HepG2 (cell line): ENCODE measurements at regions not wholly inside any gene's neighbourhood (a gene's known extent, or its start where the extent isn't known, plus 50 kb on each side); places are given as distances from the start of the nearest gene placed in this dataset.

Source experiments
- ATAC-seq: fragments of 200-7000 bp; cut with Tn5 transposase; 3 replicates; pipeline ENCODE4 v1.9.1; 2020; ENCODE audit warnings: mild to moderate bottlenecking, moderate library complexity
- BruUV-seq: library from RNA; stranded (reverse); fragments of 400-500 nt; replicated peaks from 2 replicates; lab custom pipeline; 2021; lab: Mats Ljungman, UMichigan
- CTCF ChIA-PET: fragments of 300-600 bp; formaldehyde crosslinking; extraction: SDS; loops from one replicate; lab custom pipeline; 2021; ENCODE audit warnings: low total read pairs, inconsistent platforms, low intra/inter-chr PET ratio; lab: Yijun Ruan, JAX
- POLR2A ChIA-PET: fragments of 350-600 bp; sonication (Branson Sonifier 250); formaldehyde crosslinking; loops from one replicate; lab custom pipeline; 2020; ENCODE audit warnings: antibody characterized with exemption, inconsistent platforms; lab: Yijun Ruan, JAX
- DNase-seq: peaks from one replicate; pipeline ENCODE4 v3.0.0-alpha.2; 2015; ENCODE audit warnings: low spot score
- FAIRE-seq: peaks from 3 replicates; lab custom pipeline; 2011; peaks lifted over from hg19 to GRCh38; lab: Jason Lieb, UNC
- H2AFZ ChIP-seq: one replicate; pipeline ENCODE4 v1.6.1; 2011; ENCODE audit warnings: low read length, inconsistent platforms
- H3K27ac ChIP-seq: fragments of 300-600 bp; 3 replicates; pipeline ENCODE4 v1.8.0; 2011; ENCODE audit warnings: mixed run types, mild to moderate bottlenecking, mixed read lengths, low read length, inconsistent platforms; ENCODE audit not compliant: insufficient read depth; ENCODE audit errors: extremely low read length
- H3K27me3 ChIP-seq, 2 experiments: fragments of 200-600 bp in 1 of 2; 2 replicates in 1 of 2; 3 replicates in 1 of 2; pipeline versions ENCODE4 v1.6.0 to v1.8.0; 2011; ENCODE audit warnings: low read length in 2 of 2, mild to moderate bottlenecking in 2 of 2, moderate library complexity in 2 of 2, inconsistent platforms in 1 of 2; ENCODE audit not compliant: insufficient read depth in 2 of 2, control insufficient read depth in 1 of 2
- H3K36me3 ChIP-seq, 2 experiments: fragments of 200-600 bp in 1 of 2; replicated peaks in 1 of 2; 2 replicates in 1 of 2; 3 replicates in 1 of 2; pipeline versions ENCODE4 v1.5.1 to v1.8.0; 2011; ENCODE audit warnings: low read length in 2 of 2, inconsistent platforms in 1 of 2; ENCODE audit not compliant: insufficient read depth in 2 of 2, control insufficient read depth in 1 of 2
- H3K4me1 ChIP-seq: 2 replicates; pipeline ENCODE4 v1.5.1; 2012; ENCODE audit warnings: low read length, inconsistent platforms; ENCODE audit not compliant: insufficient read depth
- H3K4me2 ChIP-seq: 2 replicates; pipeline ENCODE4 v1.6.0; 2011; ENCODE audit warnings: low read depth, low read length, inconsistent platforms
- H3K4me3 ChIP-seq, 3 experiments: fragments of 200-600 bp in 1 of 3; sonication (generic), shearing (Covaris generic) in 1 of 3; replicated peaks in 1 of 3; 2 replicates each; pipeline ENCODE4 v1.5.1; 2011 to 2016; ENCODE audit warnings: low read length in 3 of 3, inconsistent platforms in 2 of 3, low read depth in 2 of 3, mild to moderate bottlenecking in 2 of 3, control low read depth in 1 of 3, mixed read lengths in 1 of 3; ENCODE audit not compliant: insufficient read depth in 1 of 3
- H3K79me2 ChIP-seq: one replicate; pipeline ENCODE4 v1.6.1; 2011; ENCODE audit warnings: low read length, inconsistent platforms; ENCODE audit not compliant: insufficient read depth
- H3K9ac ChIP-seq: 2 replicates; pipeline ENCODE4 v1.6.0; 2011; ENCODE audit warnings: mild to moderate bottlenecking, low read depth, low read length, inconsistent platforms; ENCODE audit not compliant: insufficient read depth
- H3K9me3 ChIP-seq: 2 replicates; pipeline ENCODE4 v1.5.1; 2012; ENCODE audit warnings: mild to moderate bottlenecking, low read length
- H4K20me1 ChIP-seq: 2 replicates; pipeline ENCODE4 v1.6.0; 2011; ENCODE audit warnings: inconsistent platforms, mild to moderate bottlenecking, low read length, moderate library complexity; ENCODE audit not compliant: insufficient read depth
- ELF3 ChIP-seq: IDR thresholded peaks from 2 replicates; pipeline ENCODE4 v1.6.1; 2016; ENCODE audit warnings: missing genetic modification reagents, missing compliant biosample characterization
- FOXA3 ChIP-seq: IDR thresholded peaks from 2 replicates; pipeline ENCODE4 v1.6.1; 2016; ENCODE audit warnings: missing genetic modification reagents, missing compliant biosample characterization
- NFIC ChIP-seq: IDR thresholded peaks from 2 replicates; pipeline ENCODE4 v1.6.1; 2012; ENCODE audit warnings: mild to moderate bottlenecking, low read length, inconsistent platforms
- SAP130 ChIP-seq: IDR thresholded peaks from 2 replicates; pipeline ENCODE4 v1.6.1; 2016; ENCODE audit warnings: low read depth
- TEAD3 ChIP-seq: optimal IDR thresholded peaks from 2 replicates; pipeline ENCODE3; 2016; ENCODE audit warnings: borderline replicate concordance
- ZBTB2 ChIP-seq: sonication (generic); formaldehyde crosslinking; IDR thresholded peaks from 2 replicates; pipeline ENCODE4 v1.8.0; 2022; ENCODE audit warnings: low read depth, missing genetic modification reagents
- ZIK1 ChIP-seq: sonication (generic); formaldehyde crosslinking; IDR thresholded peaks from 2 replicates; pipeline ENCODE4 v1.5.0; 2020; ENCODE audit warnings: mild to moderate bottlenecking, low read depth, missing genetic modification reagents, borderline replicate concordance
- ZKSCAN1 ChIP-seq: fragments of 150-350 bp; IDR thresholded peaks from 2 replicates; pipeline ENCODE4 v1.6.1; 2014; ENCODE audit warnings: low read length
- ZNF609 ChIP-seq: sonication (generic); formaldehyde crosslinking; IDR thresholded peaks from 2 replicates; pipeline ENCODE4 v1.4.0; 2020; ENCODE audit warnings: mild to moderate bottlenecking, missing genetic modification reagents, borderline replicate concordance
- ZNF850 ChIP-seq: sonication (generic); formaldehyde crosslinking; conservative IDR thresholded peaks from 2 replicates; pipeline ENCODE4 v1.9.0; 2021; ENCODE audit warnings: mild to moderate bottlenecking, missing genetic modification reagents
- ZSCAN12 ChIP-seq: sonication (generic); formaldehyde crosslinking; IDR thresholded peaks from 2 replicates; pipeline ENCODE4 v1.9.0; 2021; ENCODE audit warnings: mild to moderate bottlenecking, missing genetic modification reagents
- WGBS: methylation state at CpG from one replicate; pipeline ENCODE4 v1.1.6; 2017; ENCODE audit warnings: low lambda C conversion rate; 5-methylcytosine and 5-hydroxymethylcytosine counted together
- in situ Hi-C: cut with HindIII; loops from 2 replicates; pipeline ENCODE4 v1.10.0; 2017; ENCODE audit warnings: low pct_unique_long_range_greater_than_20kb; ENCODE audit not compliant: extremely low pct_ligation_motif_present
- intact Hi-C: fragments of 100-400 bp; cut with micrococcal nuclease; formaldehyde crosslinking; loops from one replicate; pipeline ENCODE4 v1.10.0; 2022; ENCODE audit not compliant: unreplicated experiment

DNA sequence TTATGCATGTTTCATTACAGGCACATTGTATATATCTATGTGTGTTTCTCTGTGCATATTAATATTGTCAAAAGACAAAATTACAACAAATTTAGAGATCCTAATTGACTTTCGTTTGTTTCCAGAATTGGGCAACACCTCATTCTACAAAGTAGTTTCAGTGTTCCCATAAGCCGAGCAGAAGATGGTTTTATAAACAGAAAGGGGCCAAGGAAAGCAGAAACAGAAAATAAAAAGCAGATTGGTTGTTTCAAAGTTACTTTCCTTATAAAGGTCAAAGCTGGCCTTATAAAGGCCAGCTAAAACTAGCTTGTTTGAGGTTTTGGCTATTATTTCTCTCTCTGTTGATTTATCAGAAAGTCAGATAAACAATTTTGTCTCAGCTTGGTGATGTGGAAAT lies 116.2 kb upstream of the FGGY start:
- H3K9ac ChIP-seq: no peak overlapping the region
- no peak for TF ChIP-seq ZSCAN12 (CRISPR knock-in tag)
- H3K4me3 ChIP-seq: no peak overlapping the region
- WGBS: 23% methylated on average over 2 of the region's 2 CpGs
- no peak overlapping the region for H2AFZ ChIP-seq
- H3K4me1 ChIP-seq: peaks cover 19% of the 10 kb centered on the region
- no peak overlapping the region for H3K27ac ChIP-seq
- H3K4me2 ChIP-seq: no peak overlapping the region
- H4K20me1 ChIP-seq: no peaks in the 10 kb centered on the region
- ChIA-PET CTCF (no interaction called here), POLR2A (no interaction called here)
- H3K36me3 ChIP-seq: no peaks in the 10 kb centered on the region
- intact Hi-C loops: no loop called here
- FAIRE-seq (no peak), DNase-seq (no peak), ATAC-seq (no peak)
- H3K79me2 ChIP-seq: no peaks in the 10 kb centered on the region
- no TSS peak for BruUV-seq
- in situ Hi-C loops: no loop called here
- H3K27me3 ChIP-seq: no peaks in the 10 kb centered on the region
- H3K9me3 ChIP-seq: no peaks in the 10 kb centered on the region

GRCh38 chr1:59183749-59184317 lies 113.1 kb upstream of the FGGY start:
- Histone ChIP-seq H4K20me1 (no peaks in the 10 kb centered on the region), H3K79me2 (no peaks in the 10 kb centered on the region), H3K4me3 (no peak overlapping the region), H3K27me3 (no peaks in the 10 kb centered on the region; a peak in 1 of 5 replicates), H3K4me2 (peak overlapping the region; percentile 21; the same call in 1 of the 2 replicates), H2AFZ (no peak overlapping the region), H3K9me3 (no peaks in the 10 kb centered on the region), H3K9ac (no peak overlapping the region), H3K36me3 (no peaks in the 10 kb centered on the region), H3K27ac (no peak overlapping the region), H3K4me1 (peaks cover 33% of the 10 kb centered on the region)
- in situ Hi-C loops (no loop called here), intact Hi-C loops (no loop called here)
- 2% methylated on average over 3 of the region's 3 CpGs for WGBS
- ATAC-seq (peak; percentile 76), FAIRE-seq (no peak), DNase-seq (peak; percentile 60)
- CTCF ChIA-PET: no interaction called here
- POLR2A ChIA-PET: interaction anchor here (1.0 kb wide), 1 partner anchor 400 kb away, joined by 4 read pairs; the partner anchor contains the start of gene JUN
- no TSS peak for BruUV-seq
- TF ChIP-seq ZIK1 (CRISPR knock-in tag) (no peak), ZKSCAN1 (no peak), FOXA3 (CRISPR knock-in tag) (0 out of 2 replicates have a peak, but pooled peaks have one; percentile 46), TEAD3 (CRISPR knock-in tag) (peak; percentile 15), ELF3 (peak; percentile 39; the same call in 1 of the 2 replicates), ZNF850 (CRISPR knock-in tag) (no peak), SAP130 (CRISPR knock-in tag) (peak; percentile 30; the same call in 1 of the 2 replicates), NFIC (peak; percentile 35; the same call in 1 of the 2 replicates), ZNF609 (CRISPR knock-in tag) (peak; percentile 59; the same call in 1 of the 2 replicates), ZBTB2 (CRISPR knock-in tag) (no peak)
